GM18499 (cell line): ENCODE measurements at regions not wholly inside any gene's neighbourhood (a gene's known extent, or its start where the extent isn't known, plus 50 kb on each side); places are given as distances from the start of the nearest gene placed in this dataset.

Source experiments
- ATAC-seq: cut with Tn5 transposase; IDR thresholded peaks from one replicate; pipeline ENCODE4 v1.9.1; 2021; ENCODE audit warnings: moderate number of reproducible peaks; ENCODE audit not compliant: insufficient read depth, unreplicated experiment

DNA sequence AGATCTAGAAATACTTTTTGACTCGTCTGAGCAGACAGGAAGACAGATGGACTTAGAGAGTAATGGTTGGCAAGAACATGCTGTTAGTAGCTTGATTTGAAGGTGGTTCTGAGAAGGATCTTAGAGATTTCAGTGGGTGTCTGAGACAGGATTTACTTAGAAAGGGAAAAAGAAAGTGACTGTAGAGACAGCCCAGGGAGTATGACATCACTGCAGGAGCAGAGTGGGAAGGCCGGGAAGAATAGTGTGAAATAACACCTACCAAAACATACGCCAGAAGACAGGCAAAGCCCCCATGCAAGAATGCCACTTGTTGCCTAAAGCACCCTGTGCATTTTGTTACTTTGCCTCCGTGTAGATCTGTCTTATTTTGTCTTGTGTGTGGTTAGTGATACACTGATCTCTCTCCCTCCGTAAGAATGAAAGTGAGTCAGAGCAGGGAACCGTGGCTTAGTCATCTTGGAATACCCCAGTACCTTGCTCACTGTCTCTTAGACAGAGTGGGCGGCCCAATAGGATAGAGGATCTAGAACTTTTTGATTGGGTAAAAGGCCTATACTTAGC is 161.3 kb upstream of the IFNG-AS1 start:
- no peak for ATAC-seq

DNA sequence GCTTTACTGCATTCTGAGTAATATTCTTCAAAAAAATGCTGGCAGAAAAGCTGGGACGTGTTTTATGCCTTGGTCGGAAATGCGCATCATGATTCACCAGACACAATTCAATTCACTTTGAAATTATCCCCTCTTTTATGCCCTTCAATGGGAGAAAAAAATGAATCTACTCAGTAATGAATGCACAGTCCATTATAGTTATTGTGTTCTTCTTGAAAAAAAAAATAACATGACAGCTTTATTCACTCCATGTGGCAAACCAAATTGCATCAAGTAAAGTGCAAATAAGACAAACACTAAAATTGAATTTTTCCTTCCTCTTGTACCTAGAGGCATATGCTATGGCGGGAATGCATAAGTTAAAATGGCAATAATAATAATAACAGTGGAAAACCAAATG is 159.4 kb upstream of the IFNG-AS1 start:
- ATAC-seq, result no peak

DNA sequence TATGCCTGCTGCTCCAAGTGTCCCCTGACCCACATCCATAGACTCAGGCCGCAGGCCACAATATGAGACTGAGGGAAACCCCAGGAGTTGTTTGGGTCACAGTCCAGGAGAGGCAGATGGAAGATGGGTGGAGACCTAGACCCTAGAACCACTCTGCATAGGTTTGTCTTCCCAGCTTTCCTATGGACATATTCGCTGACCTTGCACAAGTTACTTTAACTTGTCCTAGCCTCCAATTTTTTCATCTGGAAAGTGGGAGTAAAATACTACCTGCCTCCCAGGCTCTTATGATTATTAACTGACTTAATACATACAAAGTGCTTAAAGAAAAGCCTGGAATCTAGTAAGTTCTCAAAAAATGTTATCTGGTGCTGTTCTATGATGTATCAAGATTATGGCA is 157.1 kb upstream of the IFNG-AS1 start:
- no peak for ATAC-seq

DNA sequence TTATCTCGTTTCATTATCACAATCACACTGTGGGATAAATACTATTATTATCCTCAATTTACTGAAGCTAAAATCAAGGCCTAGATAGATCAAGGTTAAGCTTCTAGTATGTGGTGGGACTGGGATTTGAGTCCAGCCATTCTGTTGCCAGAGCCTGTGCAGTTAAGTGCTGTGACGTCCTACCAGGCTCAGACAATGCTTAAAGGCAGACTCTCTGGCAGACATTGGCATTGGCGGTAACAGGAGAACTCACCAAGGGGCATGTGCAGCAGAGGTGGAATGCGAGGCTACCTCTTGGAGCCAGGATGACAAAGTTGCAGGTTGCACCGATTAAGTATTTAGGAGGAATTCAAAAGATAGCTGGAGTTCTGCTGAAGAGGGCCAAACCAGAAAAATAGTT is 155.6 kb upstream of the IFNG-AS1 start:
- ATAC-seq, result no peak

DNA sequence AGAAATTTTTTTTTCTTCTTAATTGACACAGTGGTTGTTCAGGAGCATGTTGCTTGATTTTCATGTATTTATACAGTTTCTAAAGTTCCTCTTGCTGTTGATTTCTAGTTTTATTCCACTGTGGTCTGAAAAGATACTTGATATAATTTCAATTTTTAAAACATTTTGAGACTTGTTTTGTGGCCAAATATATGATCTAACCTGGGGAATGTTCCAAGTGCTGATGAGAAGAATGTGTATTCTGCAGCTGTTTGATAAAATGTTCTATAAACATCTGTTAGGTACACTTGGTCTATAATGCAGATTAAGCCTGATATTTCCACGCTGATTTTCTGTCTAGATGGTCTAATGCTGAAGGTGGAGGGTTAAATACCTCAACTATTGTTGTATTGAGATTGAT is 151.4 kb upstream of the IFNG-AS1 start:
- ATAC-seq, result no peak

DNA sequence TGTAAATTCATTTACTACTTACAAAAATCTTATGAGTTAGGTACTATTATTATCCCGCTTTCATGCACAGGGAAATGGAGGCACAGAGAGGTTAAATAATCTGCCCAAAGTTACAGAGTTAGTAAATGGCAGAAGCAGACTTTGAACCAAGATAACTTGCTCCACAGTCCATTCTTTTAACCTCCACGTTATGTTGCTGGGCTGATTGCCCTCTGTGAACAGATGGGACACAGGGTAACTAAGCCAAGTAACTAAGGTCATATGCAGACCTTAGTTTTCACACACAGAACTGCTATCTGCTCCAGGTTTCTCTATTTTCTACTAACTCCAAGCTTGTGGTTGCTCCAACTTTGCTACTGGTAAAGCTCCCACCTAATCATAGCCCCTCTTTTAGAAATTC is 147.1 kb upstream of the IFNG-AS1 start:
- no peak for ATAC-seq

DNA sequence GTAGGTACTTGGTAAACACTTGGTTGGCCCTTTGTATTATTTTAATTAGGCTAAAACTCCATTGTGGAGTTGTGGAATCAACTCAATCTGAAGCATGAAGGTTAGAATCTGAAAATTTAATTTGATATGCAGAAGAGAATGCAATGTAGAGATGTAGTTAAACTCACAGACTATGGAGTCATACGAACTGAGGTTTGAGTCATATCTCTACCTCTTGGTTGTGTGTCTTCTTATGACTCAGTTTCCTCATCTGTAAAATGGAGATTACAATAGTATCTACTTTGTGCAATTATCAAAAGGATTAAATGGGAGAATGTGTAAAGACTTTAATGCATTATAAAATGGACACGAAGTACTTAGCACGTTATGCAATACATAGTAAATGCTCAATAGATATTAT is 146.0 kb upstream of the IFNG-AS1 start:
- no peak for ATAC-seq

DNA sequence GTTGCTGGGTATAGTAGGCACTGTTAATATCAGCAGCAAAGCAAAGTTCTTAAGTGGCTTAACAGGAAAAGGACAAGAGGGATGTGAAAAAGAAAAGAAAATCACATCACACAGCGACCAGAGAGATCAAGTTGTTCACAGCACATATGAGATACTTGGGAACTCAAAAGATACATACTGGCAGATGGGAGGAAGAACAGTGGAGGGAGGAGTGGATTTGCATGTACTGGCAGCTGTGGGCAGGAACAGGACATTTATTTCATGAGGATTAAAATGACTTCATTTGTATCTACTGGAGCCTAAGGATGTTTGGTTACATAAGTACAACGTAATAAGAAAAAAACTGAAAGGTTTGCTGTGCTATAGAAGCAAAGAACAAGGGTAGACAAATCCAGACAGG is 136.5 kb upstream of the IFNG-AS1 start:
- no peak for ATAC-seq

DNA sequence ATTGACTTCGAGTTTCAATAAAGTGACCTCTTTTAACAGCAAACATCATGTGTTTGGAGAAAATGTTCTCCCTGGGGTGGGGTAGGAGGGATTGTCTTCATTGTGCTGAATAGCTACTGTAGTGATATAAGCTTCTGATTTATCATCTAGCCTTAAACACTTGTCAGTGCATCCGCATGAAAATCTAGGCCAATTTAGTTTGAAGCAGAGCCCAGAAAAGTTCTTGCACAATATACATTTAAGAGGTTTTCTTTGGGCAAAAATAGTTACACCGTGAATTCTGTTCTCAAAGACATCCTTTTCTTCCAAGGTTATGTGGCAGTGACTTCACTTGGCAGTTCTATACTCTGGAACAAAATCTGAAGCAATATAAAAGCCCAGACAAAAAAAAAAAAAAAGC is 136.0 kb upstream of the IFNG-AS1 start:
- ATAC-seq, result no peak

DNA sequence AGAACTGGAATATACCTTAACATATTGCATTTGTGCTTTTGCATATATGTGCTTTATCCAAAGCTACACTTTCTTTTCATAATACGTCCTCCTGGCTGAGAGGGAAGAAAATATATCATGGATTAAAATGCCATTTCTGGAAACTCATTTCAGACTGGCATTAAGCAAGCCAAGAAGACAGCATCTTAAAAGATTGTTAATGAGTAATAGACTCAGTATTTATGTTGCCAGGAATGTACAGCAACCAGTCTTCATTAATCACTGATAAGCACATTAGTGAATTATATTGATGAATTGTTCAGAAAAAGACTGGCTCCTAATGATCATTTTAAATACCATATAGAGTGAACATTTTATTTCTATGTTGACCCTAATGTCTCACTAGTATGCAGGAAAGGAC is 134.9 kb upstream of the IFNG-AS1 start:
- ATAC-seq, result no peak

DNA sequence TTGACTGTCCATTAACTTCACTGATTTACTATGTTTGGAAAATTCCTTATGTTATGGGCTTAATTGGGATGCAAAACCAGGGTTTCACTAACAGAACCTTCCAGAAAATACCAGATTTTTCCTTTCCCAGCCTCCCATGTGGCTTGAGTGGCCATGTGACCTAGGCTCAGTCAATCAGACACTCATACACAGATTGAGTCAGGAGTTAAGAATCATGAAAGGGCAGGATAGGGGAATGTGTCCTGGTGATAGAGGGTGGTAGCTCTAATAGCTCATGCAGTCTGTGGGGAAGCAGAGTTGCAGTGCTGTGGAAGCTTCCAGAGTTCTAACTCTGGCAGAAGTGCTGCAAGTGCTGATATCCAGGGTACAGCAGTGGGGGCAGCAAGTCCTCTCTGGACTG is 134.1 kb upstream of the IFNG-AS1 start:
- no peak for ATAC-seq

DNA sequence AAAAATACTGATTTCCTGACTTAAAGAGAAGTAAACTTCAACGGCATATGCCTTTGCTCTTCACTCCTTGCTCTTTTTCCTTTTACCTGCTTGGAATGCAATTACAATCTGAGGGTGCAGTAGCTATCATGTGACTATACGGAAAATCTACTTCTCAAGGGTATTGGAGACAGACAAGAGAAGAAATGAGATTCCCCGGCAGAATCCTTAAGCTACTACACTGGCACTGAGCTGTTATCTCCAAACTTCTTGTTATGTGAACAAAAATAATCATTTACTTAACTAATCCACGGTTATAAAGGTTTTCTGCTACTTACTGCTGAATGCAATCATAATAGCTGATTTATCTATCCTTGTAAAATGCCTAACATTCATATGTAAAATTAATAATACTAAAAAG is 118.0 kb upstream of the IFNG-AS1 start:
- no peak for ATAC-seq

DNA sequence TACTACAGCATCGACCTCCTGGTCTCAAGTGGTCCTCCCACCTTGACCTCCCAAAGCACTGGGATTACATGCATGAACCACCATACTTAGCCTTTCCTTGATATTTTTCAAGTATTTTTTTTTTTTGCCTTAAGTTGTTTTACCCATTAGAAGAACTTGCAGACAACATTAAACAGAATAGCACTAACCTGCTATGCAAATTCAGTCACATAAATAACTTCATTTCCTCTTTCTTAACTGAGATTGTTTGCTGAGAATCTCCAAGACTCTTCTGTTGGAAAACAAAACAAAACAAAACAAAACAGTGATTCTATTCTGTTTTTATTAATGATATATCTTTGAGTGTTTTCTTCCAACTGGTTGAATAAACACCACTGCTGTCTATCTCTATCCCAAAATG is 115.9 kb upstream of the IFNG-AS1 start:
- ATAC-seq, result no peak

DNA sequence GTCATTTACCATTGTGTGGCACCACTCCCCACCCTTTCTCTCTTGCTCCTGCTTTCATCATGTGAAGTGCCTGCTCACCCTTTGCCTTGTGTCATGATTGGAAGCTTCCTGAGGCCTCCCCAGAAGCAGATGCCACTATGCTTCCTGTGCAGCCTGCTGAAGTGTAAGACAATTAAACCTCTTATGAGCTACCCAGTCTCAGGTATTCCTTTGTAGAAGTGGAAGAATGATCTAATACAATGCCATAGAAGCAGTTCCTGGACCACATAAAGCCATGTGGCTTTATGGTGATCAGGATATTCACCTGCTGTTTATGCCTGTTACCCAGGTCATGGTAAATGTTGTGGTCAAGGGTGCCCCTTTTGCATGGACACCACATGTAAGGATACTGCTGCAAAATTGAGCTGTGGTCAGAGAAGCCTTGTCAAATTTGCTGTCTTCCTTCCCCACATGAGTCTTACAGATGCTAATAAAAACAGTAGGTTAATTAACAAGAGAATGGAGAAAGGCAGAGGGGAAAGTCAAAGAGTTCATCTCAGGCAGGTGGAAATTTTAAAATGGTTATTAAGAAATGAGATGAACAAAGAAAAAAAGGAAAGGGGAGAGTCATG is 112.8 kb upstream of the IFNG-AS1 start:
- ATAC-seq, result no peak

DNA sequence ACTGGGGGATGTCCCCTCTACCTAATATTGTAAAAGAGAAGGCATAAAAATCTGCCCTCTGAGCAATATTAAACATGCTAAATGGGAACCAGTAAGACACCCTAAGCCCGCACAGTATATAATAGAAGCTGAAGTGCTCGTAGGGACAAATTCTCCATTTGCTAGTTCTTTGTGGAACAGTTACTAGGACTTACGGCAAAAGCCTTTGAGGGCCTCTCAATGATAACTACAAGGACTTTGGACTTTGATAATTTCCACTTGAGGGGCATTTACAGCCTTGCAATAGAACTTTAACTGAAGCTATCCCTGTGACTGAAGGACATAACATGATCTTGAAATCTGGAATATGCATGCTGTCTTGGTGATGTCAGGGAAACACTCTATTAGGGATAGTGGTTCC is 111.5 kb upstream of the IFNG-AS1 start:
- ATAC-seq, result no peak

DNA sequence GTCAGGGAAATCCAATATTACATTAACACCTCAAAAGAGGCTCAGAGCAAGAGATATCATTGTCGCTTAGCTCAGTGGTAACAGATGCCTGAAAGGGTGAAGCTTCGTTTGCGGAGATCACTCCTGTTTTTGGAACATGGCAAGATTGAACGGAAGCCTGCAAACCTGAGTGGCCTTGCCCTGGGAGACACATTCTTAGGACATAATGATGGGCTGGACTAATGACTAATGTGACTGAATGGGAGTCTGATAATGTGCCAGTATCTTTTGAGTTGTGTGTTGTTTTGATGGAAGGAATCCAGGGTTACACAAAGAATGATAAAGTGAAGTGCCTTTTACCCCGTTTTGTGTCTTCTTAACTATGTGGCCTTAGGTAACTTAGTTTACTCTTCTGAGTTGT is 109.3 kb upstream of the IFNG-AS1 start:
- no peak for ATAC-seq

DNA sequence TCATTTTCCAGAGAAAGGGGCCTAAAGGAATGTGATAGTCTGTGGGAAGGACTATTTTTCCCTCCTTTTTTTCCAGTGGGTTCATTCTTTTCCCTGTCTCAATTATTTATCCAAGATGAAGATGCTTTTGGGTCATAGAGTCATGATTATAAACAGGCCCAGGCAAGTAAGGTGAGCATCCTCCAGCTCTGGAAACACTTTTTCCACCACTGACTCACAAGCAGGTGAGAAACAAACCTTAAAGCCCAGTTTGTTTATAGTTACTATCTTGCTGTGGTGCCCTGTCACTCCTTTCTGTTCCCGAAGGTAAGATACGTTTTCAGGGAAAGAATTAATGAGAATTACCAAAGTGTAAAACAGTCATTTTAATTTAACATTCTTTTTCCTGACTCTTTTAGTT is 107.7 kb upstream of the IFNG-AS1 start:
- no peak for ATAC-seq

DNA sequence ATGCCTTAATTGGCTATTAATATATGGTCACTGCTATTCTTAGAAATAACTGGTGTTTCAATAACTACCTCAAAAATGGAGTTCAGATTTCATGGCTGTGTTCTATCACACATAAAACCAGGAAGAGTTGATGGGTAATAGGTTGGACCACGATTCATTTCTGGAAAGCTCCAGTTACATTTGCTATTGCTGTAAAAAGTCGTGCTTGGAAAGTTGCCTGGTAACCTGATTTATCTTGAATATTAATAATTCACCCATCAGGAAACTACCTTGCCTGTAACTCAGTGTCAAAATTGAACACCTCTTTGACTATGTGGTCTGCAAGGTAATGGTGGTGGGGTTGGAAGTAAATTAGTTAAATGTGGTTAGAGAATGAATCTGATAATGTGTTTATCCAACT is 104.7 kb upstream of the IFNG-AS1 start:
- ATAC-seq, result no peak

DNA sequence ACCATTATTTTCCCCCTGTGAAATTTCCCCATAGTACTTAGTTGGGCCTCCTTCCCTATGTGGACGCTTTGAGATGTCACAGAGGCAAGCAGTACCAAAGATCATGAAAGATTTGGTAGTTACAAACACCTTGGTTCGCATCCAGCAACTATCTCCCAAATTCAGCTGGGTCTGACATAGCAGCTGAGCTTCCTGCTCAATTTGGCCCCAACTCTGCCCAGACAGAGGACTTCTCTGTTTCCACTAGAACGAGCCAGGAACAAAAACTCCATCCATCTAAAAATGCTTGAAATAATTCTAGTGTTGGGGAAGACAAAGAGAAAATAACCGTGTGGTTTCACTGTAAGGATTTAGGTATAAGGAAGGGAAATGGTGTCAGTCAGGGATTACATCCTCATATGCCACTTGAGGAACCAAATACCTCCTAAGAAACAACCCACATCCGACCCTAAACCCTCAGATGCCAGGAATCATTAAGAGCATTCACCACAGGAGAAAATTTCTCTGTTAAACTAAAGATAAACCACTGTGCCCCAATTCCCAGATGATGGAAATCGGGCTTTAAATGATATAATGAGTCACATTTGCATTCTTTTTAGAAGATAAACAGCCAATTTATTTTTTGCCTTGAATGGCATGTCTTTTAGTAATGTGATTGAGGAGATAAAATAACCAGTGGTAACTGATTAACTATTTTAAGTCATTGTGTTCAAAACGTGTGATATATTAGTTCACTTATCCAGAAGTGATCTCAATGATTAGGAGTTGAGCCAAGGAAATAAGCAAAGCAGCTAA is 103.7 kb upstream of the IFNG-AS1 start:
- no peak for ATAC-seq

DNA sequence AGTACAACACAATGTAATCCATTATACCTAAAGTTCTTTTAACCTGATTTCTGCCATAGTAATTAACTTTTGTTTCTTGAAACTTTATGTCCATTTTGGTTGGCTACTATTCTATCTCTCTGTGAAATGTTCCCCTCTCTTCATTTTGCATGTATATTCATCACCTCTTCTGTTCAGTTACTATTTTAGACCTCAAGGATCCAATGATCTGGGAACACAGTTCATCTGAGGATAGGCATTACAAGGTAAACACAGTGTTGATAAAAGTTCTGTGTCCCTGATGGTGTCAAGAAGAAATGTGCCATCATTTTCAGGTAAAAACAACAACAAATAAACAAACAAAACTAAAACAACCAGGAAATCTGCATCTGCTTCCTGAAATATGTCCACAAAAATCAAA is 102.2 kb upstream of the IFNG-AS1 start:
- ATAC-seq, result no peak

DNA sequence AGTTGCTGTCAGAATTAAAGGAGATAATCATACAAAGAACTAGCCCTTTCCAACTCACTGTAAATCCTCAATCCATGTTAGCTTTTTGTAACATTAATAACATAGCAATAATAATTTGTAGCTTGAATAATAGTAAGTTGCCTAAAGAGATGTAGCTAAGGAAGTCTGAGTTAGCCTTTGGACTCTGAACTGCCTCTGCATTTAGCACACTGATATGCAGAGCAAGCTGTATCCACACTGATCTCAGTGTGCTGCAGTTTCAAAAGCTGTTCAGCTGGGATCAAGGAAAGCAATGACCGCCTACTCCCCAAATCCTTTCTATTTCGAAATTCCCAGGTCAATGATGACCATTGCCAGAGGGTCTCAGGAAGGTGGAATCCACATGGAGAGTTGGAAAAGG is 99.3 kb upstream of the IFNG-AS1 start:
- ATAC-seq, result no peak

DNA sequence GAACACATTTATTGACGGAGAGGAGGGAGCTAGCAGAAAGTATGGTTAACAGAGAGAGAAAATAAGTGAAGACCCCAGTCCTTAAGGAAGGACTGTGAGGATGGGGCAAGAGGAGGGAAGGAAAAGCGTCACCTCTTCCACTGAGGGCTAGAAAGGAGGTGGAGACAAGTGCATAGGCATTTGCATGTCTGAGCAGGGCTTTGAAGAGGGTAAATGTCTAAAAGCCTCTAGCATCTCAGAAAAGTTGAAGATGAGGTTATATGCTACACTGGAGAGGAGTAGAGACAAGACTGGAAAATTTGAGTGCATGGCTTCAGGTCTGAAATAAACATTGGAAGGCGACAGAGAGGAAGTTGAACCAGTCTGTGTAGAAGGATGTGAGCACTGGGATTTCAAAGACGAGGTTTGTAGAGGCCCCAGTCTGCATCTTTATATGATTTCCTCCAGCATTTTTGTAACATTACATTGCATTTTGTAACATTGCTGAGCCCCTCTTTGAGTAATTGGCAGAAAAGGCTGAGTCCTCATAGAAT is 98.5 kb upstream of the IFNG-AS1 start:
- no peak for ATAC-seq
